Upper lobe of left lung (tissue), 4 donors: ENCODE measurements at regions not wholly inside any gene's neighbourhood (a gene's known extent, or its start where the extent isn't known, plus 50 kb on each side); places are given as distances from the start of the nearest gene placed in this dataset.

ENCODE experiments used
- CTCF ChIP-seq, 6 experiments: fragments of 450-650 bp in 4 of 6; fragments of 200-600 bp in 2 of 6; sonication (generic) in 2 of 6; IDR thresholded peaks; one replicate each; pipeline ENCODE4 v1.5.1; 2016 to 2019; ENCODE audit warnings: antibody characterized with exemption in 6 of 6
- EP300 ChIP-seq, 4 donors: sonication (generic); formaldehyde crosslinking; IDR thresholded peaks; one replicate each; pipeline ENCODE4 v1.5.1; 2017; ENCODE audit warnings: antibody characterized with exemption in 4 of 4, control low read depth in 2 of 4
- POLR2A ChIP-seq, 4 donors: fragments of 450-650 bp; IDR thresholded peaks; one replicate each; pipeline ENCODE4 v1.5.1; 2016 to 2017; ENCODE audit warnings: antibody characterized with exemption in 4 of 4, mild to moderate bottlenecking in 2 of 4
- POLR2AphosphoS5 ChIP-seq, 2 donors: sonication (generic); formaldehyde crosslinking; IDR thresholded peaks; one replicate each; pipeline ENCODE4 v1.5.1; 2017; ENCODE audit warnings: antibody characterized with exemption in 2 of 2

GRCh38 chr14:76271041-76271755 lies 104.7 kb upstream of the ESRRB start:
- TF ChIP-seq POLR2A (IDR thresholded peaks at IDR 0.05) (no peak), CTCF (IDR thresholded peaks at IDR 0.05) (no peak), POLR2AphosphoS5 (IDR thresholded peaks at IDR 0.05) (no peak), EP300 (IDR thresholded peaks at IDR 0.05) (no peak)
